ENCODE measurements at regions not wholly inside any gene's neighbourhood (a gene's known extent, or its start where the extent isn't known, plus 50 kb on each side); places are given as distances from the start of the nearest gene placed in this dataset.

- TF ChIP-seq CTCF (IDR thresholded peaks at IDR 0.05) = no peak
- no peak for TF ChIP-seq POLR2AphosphoS5 (IDR thresholded peaks at IDR 0.05)
Observed at GRCh38 chr6:21350926-21351325, 242.6 kb upstream of the SOX4 start.
